Sigmoid colon (tissue), 6 donors: ENCODE measurements at regions not wholly inside any gene's neighbourhood (a gene's known extent, or its start where the extent isn't known, plus 50 kb on each side); places are given as distances from the start of the nearest gene placed in this dataset.

ENCODE experiments used
- DNase-seq: peaks from one replicate; pipeline ENCODE4 v3.0.0-alpha.2; 2019
- H3K27ac ChIP-seq, 4 donors: fragments of 200-600 bp; sonication (generic); one replicate each; pipeline ENCODE4 v1.5.1; 2016 to 2019; ENCODE audit warnings: mild to moderate bottlenecking in 1 of 4
- H3K27me3 ChIP-seq, 3 donors: fragments of 200-600 bp; sonication (generic); one replicate each; pipeline ENCODE4 v1.5.1; 2019; ENCODE audit warnings: mild to moderate bottlenecking in 1 of 3
- H3K36me3 ChIP-seq, 4 donors: fragments of 200-600 bp; sonication (generic); one replicate each; pipeline ENCODE4 v1.5.1; 2016 to 2019
- H3K4me1 ChIP-seq, 4 donors: fragments of 200-600 bp; sonication (generic); one replicate each; pipeline ENCODE4 v1.5.1; 2017 to 2019
- H3K4me3 ChIP-seq, 4 donors: fragments of 200-600 bp; sonication (generic); one replicate each; pipeline ENCODE4 v1.5.1; 2017 to 2019; ENCODE audit warnings: mild to moderate bottlenecking in 2 of 4, moderate library complexity in 1 of 4
- H3K9me3 ChIP-seq, 4 donors: fragments of 200-600 bp in 3 of 4; sonication (generic) in 3 of 4; one replicate each; pipeline versions ENCODE4 v1.5.1 to v1.6.1; 2013 to 2019
- EP300 ChIP-seq, 4 donors: sonication (generic); formaldehyde crosslinking; IDR thresholded peaks; one replicate each; pipeline ENCODE4 v1.6.1; 2017; ENCODE audit warnings: antibody characterized with exemption in 4 of 4
- POLR2A ChIP-seq, 2 donors: fragments of 450-650 bp; IDR thresholded peaks; one replicate each; pipeline ENCODE4 v1.6.1; 2016; ENCODE audit warnings: antibody characterized with exemption in 2 of 2, mild to moderate bottlenecking in 2 of 2, moderate library complexity in 2 of 2
- POLR2AphosphoS5 ChIP-seq, 4 donors: sonication (generic); formaldehyde crosslinking; IDR thresholded peaks; one replicate each; pipeline ENCODE4 v1.6.1; 2017; ENCODE audit warnings: antibody characterized with exemption in 4 of 4
- WGBS, 2 donors: extraction: QIAGEN DNeasy Blood & Tissue Kit; methylation state at CpG; one replicate each; pipeline ENCODE4 v1.1.7; 2013; 5-methylcytosine and 5-hydroxymethylcytosine counted together
- intact Hi-C: fragments of 100-400 bp; cut with DNase I; formaldehyde crosslinking; loops from one replicate; pipeline ENCODE4 v1.15.1; 2023
- TF ChIP-seq, protein P1 (sequence below), 4 experiments: fragments of 450-650 bp in 3 of 4; fragments of 200-600 bp in 1 of 4; IDR thresholded peaks; one replicate each; pipeline ENCODE4 v1.5.1; 2016 to 2019; ENCODE audit warnings: antibody characterized with exemption in 4 of 4, mild to moderate bottlenecking in 3 of 4, moderate library complexity in 2 of 4
- donor health status: healthy with polysubstance abuse.
- donor health status: healthy.

DNA sequence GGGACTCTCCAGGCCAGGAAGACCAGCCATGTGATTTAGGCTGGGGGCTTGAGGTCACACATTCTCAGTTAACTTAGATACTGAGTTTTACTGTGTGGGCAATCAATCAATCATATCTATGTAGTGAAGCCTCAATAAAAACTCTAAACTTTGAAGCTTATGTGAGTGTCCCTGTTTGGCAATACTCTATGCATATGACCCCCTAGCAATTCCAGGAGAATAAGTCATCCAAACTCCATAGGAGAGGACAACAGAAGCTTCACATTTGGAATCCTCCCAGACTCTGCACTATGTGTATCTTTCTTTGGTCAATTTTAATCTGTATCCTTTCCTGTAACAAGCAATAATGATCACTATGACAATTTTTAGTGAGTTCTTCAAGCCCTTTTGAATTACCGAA is 216.8 kb upstream of the RGMB start:
- Histone ChIP-seq H3K27ac (no peak overlapping the region), H3K36me3 (no peaks in the 10 kb centered on the region), H3K4me3 (no peak overlapping the region), H3K27me3 (no peaks in the 10 kb centered on the region), H3K9me3 (no peaks in the 10 kb centered on the region), H3K4me1 (no peaks in the 10 kb centered on the region)
- intact Hi-C loops = no loop called here
- TF ChIP-seq POLR2A (IDR thresholded peaks at IDR 0.05) (no peak), POLR2AphosphoS5 (IDR thresholded peaks at IDR 0.05) (no peak), EP300 (IDR thresholded peaks at IDR 0.05) (no peak)
- TF ChIP-seq, protein P1, sequence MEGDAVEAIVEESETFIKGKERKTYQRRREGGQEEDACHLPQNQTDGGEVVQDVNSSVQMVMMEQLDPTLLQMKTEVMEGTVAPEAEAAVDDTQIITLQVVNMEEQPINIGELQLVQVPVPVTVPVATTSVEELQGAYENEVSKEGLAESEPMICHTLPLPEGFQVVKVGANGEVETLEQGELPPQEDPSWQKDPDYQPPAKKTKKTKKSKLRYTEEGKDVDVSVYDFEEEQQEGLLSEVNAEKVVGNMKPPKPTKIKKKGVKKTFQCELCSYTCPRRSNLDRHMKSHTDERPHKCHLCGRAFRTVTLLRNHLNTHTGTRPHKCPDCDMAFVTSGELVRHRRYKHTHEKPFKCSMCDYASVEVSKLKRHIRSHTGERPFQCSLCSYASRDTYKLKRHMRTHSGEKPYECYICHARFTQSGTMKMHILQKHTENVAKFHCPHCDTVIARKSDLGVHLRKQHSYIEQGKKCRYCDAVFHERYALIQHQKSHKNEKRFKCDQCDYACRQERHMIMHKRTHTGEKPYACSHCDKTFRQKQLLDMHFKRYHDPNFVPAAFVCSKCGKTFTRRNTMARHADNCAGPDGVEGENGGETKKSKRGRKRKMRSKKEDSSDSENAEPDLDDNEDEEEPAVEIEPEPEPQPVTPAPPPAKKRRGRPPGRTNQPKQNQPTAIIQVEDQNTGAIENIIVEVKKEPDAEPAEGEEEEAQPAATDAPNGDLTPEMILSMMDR (IDR thresholded peaks at IDR 0.05) = no peak
- 92 to 99% methylated on average over 1 of the region's 1 CpG for WGBS, 2 donors
- DNase-seq = no peak

DNA sequence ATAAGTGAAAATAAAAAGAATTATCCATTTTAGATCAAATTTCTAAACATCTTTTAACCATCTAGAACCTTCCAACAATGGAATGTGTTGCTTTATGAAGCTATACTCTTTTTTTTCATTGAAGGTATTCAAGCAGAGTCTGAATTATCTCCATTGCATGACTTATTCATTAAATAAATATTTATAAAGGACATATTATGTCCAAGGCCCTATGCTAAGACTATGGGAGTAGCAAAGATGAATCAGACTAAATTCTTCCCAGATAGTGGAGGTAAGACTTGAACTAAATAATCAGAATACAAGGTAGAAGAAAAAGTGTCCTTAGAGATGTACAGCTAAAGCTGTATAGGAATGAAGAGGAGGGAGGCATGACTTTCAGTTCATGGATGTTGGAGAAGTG is 215.5 kb upstream of the RGMB start:
- Histone ChIP-seq H3K9me3 (no peaks in the 10 kb centered on the region), H3K27me3 (no peaks in the 10 kb centered on the region), H3K27ac (no peak overlapping the region), H3K4me3 (no peak overlapping the region), H3K36me3 (no peaks in the 10 kb centered on the region), H3K4me1 (no peaks in the 10 kb centered on the region)
- no peak for TF ChIP-seq POLR2A (IDR thresholded peaks at IDR 0.05)
- TF ChIP-seq POLR2AphosphoS5 (IDR thresholded peaks at IDR 0.05) = no peak
- TF ChIP-seq, protein P1 (IDR thresholded peaks at IDR 0.05) = no peak
- TF ChIP-seq EP300 (IDR thresholded peaks at IDR 0.05) = no peak
- DNase-seq = no peak
- intact Hi-C loops = no loop called here

DNA sequence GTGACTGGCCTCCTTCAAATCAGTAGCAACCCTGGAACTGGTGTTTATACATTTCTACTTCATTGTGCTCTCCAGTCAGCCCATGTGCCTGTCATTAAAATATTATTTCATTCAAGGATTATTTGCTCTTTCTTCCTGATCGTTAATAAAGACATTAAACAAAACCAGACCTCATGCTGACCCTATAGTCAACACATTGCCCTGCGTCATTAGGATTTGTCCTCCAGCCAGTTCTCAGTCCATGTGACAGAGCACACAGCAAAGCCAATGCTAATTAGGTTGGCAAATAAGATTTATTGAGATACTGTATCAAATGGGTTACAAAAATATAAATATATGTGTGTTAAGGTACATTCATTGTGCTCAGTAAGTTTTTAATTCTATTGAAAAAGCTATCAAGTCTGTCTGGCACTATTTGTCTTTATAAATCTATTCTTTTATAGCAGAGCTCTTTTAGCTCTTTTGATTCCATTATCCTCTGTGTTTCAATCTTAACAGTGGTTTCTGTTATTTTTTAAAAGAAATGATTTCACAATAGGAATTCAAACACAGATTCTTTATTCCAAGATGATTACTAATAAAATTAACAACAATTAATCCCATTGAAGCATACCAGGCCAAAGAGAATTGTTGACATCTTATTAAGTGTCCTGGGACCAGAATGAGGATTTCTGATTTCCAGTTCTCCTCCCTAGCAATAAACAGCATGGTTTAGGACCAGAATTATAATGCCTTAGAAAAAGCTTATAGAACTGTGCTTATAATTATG is 209.4 kb upstream of the RGMB start:
- Histone ChIP-seq H3K9me3 (no peaks in the 10 kb centered on the region), H3K36me3 (no peaks in the 10 kb centered on the region), H3K4me3 (no peak overlapping the region), H3K27me3 (no peaks in the 10 kb centered on the region), H3K27ac (no peak overlapping the region), H3K4me1 (peaks cover 0 to 8% (median 3%) of the 10 kb centered on the region in 4 donors)
- DNase-seq = no peak
- WGBS, 2 donors = 12 to 52% methylated on average over 2 of the region's 2 CpGs
- TF ChIP-seq POLR2AphosphoS5 (IDR thresholded peaks at IDR 0.05) (no peak), POLR2A (IDR thresholded peaks at IDR 0.05) (no peak), EP300 (IDR thresholded peaks at IDR 0.05) (no peak)
- TF ChIP-seq, protein P1 (IDR thresholded peaks at IDR 0.05) = no peak
- intact Hi-C loops = no loop called here

DNA sequence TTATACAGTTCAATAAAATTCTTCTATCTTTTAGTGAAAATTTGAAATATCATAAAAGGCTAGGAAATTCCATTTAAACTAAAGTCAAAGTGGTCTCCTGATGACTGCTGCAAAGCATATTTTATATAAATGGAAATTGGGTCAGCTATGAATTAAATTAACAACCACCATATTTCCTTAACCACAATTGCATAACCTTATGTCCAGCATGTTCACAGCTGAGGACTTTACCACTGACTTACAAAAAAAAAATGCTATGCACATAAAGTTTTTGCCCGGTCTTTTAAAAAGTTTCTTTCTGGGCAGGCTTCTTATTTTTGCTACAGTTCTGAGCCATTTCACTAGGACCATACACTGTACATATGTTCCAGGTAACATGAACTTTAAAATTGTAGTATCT is 208.6 kb upstream of the RGMB start:
- Histone ChIP-seq H3K9me3 (no peaks in the 10 kb centered on the region), H3K36me3 (no peaks in the 10 kb centered on the region), H3K27me3 (no peaks in the 10 kb centered on the region), H3K27ac (no peak overlapping the region), H3K4me3 (no peak overlapping the region), H3K4me1 (peaks cover 0 to 8% (median 3%) of the 10 kb centered on the region in 4 donors)
- TF ChIP-seq POLR2AphosphoS5 (IDR thresholded peaks at IDR 0.05) (no peak), POLR2A (IDR thresholded peaks at IDR 0.05) (no peak), EP300 (IDR thresholded peaks at IDR 0.05) (no peak)
- TF ChIP-seq, protein P1 (IDR thresholded peaks at IDR 0.05) = no peak
- no peak for DNase-seq
- intact Hi-C loops = no loop called here
- 84 to 93% methylated on average over 1 of the region's 1 CpG for WGBS, 2 donors

DNA sequence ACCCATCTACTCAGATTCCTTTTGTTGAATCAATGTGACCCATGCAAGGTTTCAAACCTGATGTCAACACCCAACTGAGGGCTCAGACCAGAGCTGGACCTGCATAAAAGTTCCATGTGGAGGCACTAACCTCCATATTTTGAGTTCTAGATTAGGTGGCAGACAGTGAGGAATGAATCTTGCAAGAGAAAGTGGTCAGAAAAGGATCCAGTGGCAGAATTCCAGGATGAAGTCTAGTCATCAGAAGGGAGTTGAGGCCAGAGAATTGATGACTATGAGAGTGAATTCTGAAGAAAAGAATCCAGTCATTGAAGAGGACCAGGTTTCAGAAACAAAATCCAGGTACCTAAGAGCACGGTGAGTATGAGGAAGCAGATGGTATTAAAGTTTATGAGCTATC is 205.1 kb upstream of the RGMB start:
- intact Hi-C loops = no loop called here
- H3K27me3 ChIP-seq = no peaks in the 10 kb centered on the region

More for the DNA sequence above, 205.1 kb upstream of the RGMB start:
- no peak for DNase-seq
- 26 to 66% methylated on average over 1 of the region's 1 CpG for WGBS, 2 donors
- H3K4me3 ChIP-seq = no peak overlapping the region
- no peak overlapping the region for H3K27ac ChIP-seq
- H3K4me1 ChIP-seq = peaks cover 0 to 13% (median 5%) of the 10 kb centered on the region in 4 donors
- no peaks in the 10 kb centered on the region for H3K36me3 ChIP-seq
- H3K9me3 ChIP-seq = no peaks in the 10 kb centered on the region
- TF ChIP-seq, protein P1 (IDR thresholded peaks at IDR 0.05) = no peak
- TF ChIP-seq POLR2A (IDR thresholded peaks at IDR 0.05) = no peak
- no peak for TF ChIP-seq EP300 (IDR thresholded peaks at IDR 0.05)
- TF ChIP-seq POLR2AphosphoS5 (IDR thresholded peaks at IDR 0.05) = no peak
